ENCODE measurements at regions not wholly inside any gene's neighbourhood (a gene's known extent, or its start where the extent isn't known, plus 50 kb on each side); places are given as distances from the start of the nearest gene placed in this dataset.

DNA sequence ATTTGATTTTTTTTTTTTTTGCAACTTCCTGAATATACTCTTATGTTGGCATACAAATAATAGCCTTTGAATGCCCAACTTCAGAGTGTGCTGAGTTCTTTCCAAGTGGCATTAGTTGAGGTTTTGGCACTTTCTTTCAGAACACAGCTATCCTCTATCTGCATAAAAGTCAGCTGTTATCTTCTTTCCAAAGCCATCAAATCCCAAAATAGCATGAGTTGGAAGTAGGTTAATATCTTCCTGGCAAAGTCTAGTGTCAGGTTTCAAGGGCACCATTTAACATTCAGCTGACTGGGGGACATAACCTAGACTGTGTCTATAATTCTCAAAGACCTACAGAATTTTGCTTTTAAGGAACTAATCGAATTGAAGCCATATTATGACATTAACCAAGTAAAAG is 223.9 kb downstream of the PLPP3 start:
- Histone ChIP-seq H3K79me2 (ENCODE audit: insufficient read depth, low read length) (no peaks in the 10 kb centered on the region), H2AFZ (ENCODE audit: low read length) (no peak overlapping the region), H3K9me3 (ENCODE audit: low read length) (no peaks in the 10 kb centered on the region), H3K9ac (ENCODE audit: insufficient read depth, low read depth, low read length) (no peak overlapping the region), H3K4me3 (replicated peaks in 1 of 3; ENCODE audit: insufficient read depth in 1 of 3, low read depth in 2 of 3, low read length in 3 of 3) (no peak overlapping the region), H3K27me3 (ENCODE audit: control insufficient read depth in 1 of 2, insufficient read depth in 2 of 2, low read length in 2 of 2) (no peaks in the 10 kb centered on the region), H3K27ac (ENCODE audit: extremely low read length, insufficient read depth, low read length) (no peak overlapping the region), H3K4me1 (ENCODE audit: insufficient read depth, low read length) (peaks cover 14% of the 10 kb centered on the region; the same call in 1 of the 2 replicates), H3K36me3 (replicated peaks in 1 of 2; ENCODE audit: control insufficient read depth in 1 of 2, insufficient read depth in 2 of 2, low read length in 2 of 2) (no peaks in the 10 kb centered on the region), H3K4me2 (ENCODE audit: low read depth, low read length) (no peak overlapping the region), H4K20me1 (ENCODE audit: insufficient read depth, low read length) (no peaks in the 10 kb centered on the region)
- no TSS peak for BruUV-seq (replicated peaks)
- FAIRE-seq (no peak), DNase-seq (ENCODE audit: low spot score) (no peak), ATAC-seq (no peak)
- ChIA-PET CTCF (ENCODE audit: low intra/inter-chr PET ratio, low total read pairs) (no interaction called here), POLR2A (no interaction called here)
- in situ Hi-C loops (cut with HindIII; ENCODE audit: extremely low pct_ligation_motif_present, low pct_unique_long_range_greater_than_20kb) (no loop called here), intact Hi-C loops (cut with micrococcal nuclease; ENCODE audit: unreplicated experiment) (no loop called here)
- TF ChIP-seq DMAP1 (CRISPR knock-in tag; IDR thresholded peaks at IDR 0.05) (no peak), HCFC1 (IDR thresholded peaks at IDR 0.05; ENCODE audit: low read depth, low read length) (no peak), SP4 (CRISPR knock-in tag; IDR thresholded peaks at IDR 0.05) (no peak), MBNL3 (CRISPR knock-in tag; conservative IDR thresholded peaks at IDR 0.05) (no peak), ZBTB20 (CRISPR knock-in tag; IDR thresholded peaks at IDR 0.05; ENCODE audit: borderline replicate concordance, low read depth) (no peak), ZNF546 (CRISPR knock-in tag; conservative IDR thresholded peaks at IDR 0.05) (no peak)
- TF ChIP-seq, protein P1, sequence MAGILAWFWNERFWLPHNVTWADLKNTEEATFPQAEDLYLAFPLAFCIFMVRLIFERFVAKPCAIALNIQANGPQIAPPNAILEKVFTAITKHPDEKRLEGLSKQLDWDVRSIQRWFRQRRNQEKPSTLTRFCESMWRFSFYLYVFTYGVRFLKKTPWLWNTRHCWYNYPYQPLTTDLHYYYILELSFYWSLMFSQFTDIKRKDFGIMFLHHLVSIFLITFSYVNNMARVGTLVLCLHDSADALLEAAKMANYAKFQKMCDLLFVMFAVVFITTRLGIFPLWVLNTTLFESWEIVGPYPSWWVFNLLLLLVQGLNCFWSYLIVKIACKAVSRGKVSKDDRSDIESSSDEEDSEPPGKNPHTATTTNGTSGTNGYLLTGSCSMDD (CRISPR knock-in tag; IDR thresholded peaks at IDR 0.05), result no peak
- TF ChIP-seq, protein P2, sequence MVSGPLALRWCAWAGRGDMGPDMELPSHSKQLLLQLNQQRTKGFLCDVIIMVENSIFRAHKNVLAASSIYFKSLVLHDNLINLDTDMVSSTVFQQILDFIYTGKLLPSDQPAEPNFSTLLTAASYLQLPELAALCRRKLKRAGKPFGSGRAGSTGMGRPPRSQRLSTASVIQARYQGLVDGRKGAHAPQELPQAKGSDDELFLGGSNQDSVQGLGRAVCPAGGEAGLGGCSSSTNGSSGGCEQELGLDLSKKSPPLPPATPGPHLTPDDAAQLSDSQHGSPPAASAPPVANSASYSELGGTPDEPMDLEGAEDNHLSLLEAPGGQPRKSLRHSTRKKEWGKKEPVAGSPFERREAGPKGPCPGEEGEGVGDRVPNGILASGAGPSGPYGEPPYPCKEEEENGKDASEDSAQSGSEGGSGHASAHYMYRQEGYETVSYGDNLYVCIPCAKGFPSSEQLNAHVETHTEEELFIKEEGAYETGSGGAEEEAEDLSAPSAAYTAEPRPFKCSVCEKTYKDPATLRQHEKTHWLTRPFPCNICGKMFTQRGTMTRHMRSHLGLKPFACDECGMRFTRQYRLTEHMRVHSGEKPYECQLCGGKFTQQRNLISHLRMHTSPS (CRISPR knock-in tag; IDR thresholded peaks at IDR 0.05; ENCODE audit: low read depth), result no peak
- TF ChIP-seq, protein P3, sequence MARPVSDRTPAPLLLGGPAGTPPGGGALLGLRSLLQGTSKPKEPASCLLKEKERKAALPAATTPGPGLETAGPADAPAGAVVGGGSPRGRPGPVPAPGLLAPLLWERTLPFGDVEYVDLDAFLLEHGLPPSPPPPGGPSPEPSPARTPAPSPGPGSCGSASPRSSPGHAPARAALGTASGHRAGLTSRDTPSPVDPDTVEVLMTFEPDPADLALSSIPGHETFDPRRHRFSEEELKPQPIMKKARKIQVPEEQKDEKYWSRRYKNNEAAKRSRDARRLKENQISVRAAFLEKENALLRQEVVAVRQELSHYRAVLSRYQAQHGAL (CRISPR knock-in tag; IDR thresholded peaks at IDR 0.05; ENCODE audit: not compliant biosample characterization), result no peak
- WGBS (ENCODE audit: low lambda C conversion rate), result 42% methylated on average over 1 of the region's 1 CpG
